Epithelial cell of esophagus (primary cell): ENCODE measurements at regions not wholly inside any gene's neighbourhood (a gene's known extent, or its start where the extent isn't known, plus 50 kb on each side); places are given as distances from the start of the nearest gene placed in this dataset.
A peak's percentile ranks its signal among the peaks of the same experiment; 100 is the strongest.

Experiments used
- DNase-seq: peaks from one replicate; pipeline ENCODE4 v3.0.0; 2010; ENCODE audit warnings: low read depth
- H3K4me3 ChIP-seq: 2 replicates; pipeline ENCODE4 v1.5.1; 2011; ENCODE audit warnings: mild to moderate bottlenecking, low read length, control low read depth
- TF ChIP-seq, protein P1 (sequence below): IDR thresholded peaks from 2 replicates; pipeline ENCODE4 v1.5.1; 2011; ENCODE audit warnings: low read depth, mild to moderate bottlenecking, low read length, control low read depth, inconsistent platforms; ENCODE audit not compliant: insufficient read depth; ENCODE audit errors: missing control alignments

DNA sequence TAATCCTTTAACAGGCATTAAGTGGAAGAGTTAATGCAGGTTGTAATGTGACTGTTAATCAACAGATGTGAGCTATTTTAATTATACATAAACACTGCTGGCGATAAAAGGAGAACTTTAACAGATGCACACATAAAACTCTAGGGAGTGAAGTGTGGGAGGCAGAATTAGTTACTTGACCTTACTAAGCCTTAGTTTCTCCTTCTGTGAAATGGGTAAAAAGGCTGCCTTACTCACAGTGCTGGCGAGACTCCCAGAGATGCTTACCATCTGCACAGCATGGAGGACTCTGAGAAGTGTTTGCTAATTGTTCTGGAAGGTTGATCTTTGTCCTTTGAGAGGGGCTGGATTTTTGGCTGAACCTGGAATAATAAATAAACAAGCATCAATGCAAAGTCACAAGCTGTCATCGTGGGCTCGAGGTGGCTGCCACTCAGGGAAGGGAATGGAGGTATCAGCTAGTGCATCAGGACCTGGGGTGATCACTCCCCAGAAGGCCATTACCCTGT lies 58.6 kb upstream of the MPEG1 start:
- no peak overlapping the region for H3K4me3 ChIP-seq
- no peak for DNase-seq
- TF ChIP-seq, protein P1, sequence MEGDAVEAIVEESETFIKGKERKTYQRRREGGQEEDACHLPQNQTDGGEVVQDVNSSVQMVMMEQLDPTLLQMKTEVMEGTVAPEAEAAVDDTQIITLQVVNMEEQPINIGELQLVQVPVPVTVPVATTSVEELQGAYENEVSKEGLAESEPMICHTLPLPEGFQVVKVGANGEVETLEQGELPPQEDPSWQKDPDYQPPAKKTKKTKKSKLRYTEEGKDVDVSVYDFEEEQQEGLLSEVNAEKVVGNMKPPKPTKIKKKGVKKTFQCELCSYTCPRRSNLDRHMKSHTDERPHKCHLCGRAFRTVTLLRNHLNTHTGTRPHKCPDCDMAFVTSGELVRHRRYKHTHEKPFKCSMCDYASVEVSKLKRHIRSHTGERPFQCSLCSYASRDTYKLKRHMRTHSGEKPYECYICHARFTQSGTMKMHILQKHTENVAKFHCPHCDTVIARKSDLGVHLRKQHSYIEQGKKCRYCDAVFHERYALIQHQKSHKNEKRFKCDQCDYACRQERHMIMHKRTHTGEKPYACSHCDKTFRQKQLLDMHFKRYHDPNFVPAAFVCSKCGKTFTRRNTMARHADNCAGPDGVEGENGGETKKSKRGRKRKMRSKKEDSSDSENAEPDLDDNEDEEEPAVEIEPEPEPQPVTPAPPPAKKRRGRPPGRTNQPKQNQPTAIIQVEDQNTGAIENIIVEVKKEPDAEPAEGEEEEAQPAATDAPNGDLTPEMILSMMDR = no peak

- no peak overlapping the region for H3K4me3 ChIP-seq
- TF ChIP-seq, protein P1 = no peak
- peak; percentile 82 for DNase-seq
Observed at GRCh38 chr11:59267736-59268475, 55.2 kb upstream of the MPEG1 start.

DNA sequence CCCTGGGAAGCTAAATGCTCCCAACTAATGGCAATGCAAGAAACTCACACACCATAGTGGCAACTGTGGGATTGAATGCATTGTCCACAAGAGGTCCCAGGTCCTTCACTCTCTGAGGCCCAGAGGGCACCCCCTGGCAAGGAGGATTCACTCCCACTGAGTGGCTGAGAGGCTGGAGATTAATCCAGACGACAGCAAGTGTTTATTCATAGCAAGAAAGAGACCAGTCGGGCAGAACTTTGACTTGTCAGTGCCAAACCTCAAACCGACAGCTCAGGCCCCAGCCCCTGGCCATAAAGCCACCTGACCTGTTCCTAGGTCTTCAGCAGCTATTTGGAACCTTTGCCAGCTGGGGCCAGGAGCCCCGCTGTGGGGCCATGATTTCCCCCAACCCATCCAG lies 54.5 kb upstream of the MPEG1 start:
- H3K4me3 ChIP-seq = no peak overlapping the region
- TF ChIP-seq, protein P1 = no peak
- DNase-seq = peak; percentile 30

GRCh38 chr11:59266491-59266890 lies 53.8 kb upstream of the MPEG1 start:
- no peak overlapping the region for H3K4me3 ChIP-seq
- TF ChIP-seq, protein P1 = no peak
- peak; percentile 92 for DNase-seq

DNA sequence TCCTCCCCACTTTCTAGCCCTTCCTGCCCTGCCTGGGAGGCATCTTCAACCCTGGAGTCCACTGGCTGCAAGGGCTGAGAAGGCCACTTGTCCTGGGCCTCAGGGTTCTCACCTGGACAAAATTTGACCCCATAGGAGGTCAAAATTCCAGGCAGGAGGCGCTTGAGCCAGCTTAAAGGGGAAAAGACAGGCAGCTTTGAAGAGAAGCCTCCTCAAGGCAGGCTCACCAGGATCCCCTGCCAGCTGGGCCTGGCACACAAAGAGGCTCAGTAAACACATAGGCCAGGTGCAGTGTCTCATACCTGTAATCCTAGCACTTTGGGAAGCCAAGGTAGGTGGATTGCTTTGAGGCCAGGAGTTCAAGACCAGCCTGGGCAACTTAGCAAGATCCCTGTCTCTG lies 53.0 kb upstream of the MPEG1 start:
- TF ChIP-seq, protein P1 = no peak
- no peak overlapping the region for H3K4me3 ChIP-seq
- DNase-seq = no peak

- TF ChIP-seq, protein P1 = no peak
- H3K4me3 ChIP-seq = no peak overlapping the region
- DNase-seq = no peak
Observed at GRCh38 chr11:59264736-59265135, 52.0 kb upstream of the MPEG1 start.
